LNCAP (cell line): ENCODE measurements at regions not wholly inside any gene's neighbourhood (a gene's known extent, or its start where the extent isn't known, plus 50 kb on each side); places are given as distances from the start of the nearest gene placed in this dataset.

Experiments
- TF ChIP-seq, protein P1 (sequence below): fragments of 450-650 bp; IDR thresholded peaks from 2 replicates; pipeline ENCODE4 v1.5.1; 2017; ENCODE audit warnings: mild to moderate bottlenecking

DNA sequence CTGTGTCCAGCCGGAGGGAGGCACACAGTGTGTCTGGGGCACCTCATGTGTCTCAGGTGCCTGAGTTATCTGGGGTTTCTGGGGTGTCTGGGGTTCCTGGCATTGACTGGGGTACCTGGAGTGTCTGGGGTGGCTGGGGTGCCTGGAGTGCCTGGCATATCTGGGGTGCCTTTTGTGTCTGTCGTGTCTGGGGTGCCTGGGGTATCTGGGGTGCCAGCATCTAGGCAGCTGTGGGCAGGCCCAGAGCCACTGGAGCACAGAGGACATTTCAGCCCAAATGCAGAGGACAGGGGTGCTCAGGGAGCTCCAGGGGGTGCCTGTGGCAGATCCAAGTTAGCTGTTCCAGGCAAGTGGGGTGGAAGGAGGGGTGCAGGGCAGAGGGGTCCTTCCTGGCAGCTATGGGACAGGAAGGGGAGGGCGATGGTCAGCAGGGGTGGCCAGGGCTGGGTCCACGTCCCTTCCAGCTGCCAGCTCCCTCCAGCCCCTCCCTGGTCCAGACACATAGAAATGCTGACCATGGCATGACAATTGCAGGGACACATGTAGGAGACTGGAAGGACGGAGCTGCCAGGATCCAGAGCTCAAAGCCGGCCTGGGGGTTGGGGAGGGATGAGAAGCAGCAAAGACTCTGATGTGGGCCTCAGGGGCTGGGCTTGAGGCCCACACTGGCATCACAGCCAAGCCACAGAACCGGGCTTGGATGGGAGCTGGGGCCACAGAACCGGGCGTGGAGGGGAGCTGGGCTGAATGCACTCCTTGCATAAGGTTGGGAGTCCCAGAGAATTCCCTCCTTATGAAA is 133.0 kb downstream of the BRD1 start:
- TF ChIP-seq, protein P1, sequence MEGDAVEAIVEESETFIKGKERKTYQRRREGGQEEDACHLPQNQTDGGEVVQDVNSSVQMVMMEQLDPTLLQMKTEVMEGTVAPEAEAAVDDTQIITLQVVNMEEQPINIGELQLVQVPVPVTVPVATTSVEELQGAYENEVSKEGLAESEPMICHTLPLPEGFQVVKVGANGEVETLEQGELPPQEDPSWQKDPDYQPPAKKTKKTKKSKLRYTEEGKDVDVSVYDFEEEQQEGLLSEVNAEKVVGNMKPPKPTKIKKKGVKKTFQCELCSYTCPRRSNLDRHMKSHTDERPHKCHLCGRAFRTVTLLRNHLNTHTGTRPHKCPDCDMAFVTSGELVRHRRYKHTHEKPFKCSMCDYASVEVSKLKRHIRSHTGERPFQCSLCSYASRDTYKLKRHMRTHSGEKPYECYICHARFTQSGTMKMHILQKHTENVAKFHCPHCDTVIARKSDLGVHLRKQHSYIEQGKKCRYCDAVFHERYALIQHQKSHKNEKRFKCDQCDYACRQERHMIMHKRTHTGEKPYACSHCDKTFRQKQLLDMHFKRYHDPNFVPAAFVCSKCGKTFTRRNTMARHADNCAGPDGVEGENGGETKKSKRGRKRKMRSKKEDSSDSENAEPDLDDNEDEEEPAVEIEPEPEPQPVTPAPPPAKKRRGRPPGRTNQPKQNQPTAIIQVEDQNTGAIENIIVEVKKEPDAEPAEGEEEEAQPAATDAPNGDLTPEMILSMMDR: no peak

DNA sequence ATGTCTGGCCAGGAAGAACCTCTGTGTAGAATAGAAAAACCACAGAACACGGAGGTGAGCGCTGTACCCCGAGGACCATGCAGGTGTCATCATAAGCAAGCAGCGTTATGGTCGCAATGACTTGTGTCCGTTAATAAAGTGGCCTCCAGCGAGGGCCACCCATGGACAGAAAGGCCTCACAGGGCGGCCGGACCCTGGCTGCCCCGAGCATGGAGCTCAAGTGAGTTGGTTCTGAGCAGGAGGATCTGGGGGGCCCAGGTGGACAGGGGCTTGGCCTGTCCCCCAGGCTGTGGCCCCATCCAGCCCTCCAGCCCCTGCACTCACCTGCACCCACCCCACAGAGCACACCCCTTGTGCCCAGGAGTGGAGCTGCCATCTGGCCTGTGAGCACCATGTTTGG is 133.8 kb downstream of the BRD1 start:
- TF ChIP-seq, protein P1: no peak

DNA sequence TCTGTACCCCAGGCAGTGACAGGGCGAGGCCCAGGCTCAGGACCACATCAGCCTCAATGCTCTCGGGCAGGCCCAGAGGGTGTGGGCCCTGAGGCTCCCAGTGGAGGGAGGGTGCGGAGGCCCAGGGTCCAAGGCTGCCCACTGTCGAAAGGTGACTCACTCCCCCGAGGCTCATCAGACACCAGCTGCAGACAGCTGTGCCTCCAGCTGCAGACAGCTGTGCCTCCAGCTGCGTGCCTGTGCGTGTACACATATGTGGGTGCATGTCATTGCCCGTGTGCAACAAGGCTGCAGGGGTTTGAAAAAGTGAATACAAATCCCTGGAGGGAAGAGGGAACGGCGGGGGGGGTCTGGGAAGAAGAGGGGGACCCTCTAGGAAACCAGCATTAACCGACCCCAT is 134.3 kb downstream of the BRD1 start:
- TF ChIP-seq, protein P1: no peak

DNA sequence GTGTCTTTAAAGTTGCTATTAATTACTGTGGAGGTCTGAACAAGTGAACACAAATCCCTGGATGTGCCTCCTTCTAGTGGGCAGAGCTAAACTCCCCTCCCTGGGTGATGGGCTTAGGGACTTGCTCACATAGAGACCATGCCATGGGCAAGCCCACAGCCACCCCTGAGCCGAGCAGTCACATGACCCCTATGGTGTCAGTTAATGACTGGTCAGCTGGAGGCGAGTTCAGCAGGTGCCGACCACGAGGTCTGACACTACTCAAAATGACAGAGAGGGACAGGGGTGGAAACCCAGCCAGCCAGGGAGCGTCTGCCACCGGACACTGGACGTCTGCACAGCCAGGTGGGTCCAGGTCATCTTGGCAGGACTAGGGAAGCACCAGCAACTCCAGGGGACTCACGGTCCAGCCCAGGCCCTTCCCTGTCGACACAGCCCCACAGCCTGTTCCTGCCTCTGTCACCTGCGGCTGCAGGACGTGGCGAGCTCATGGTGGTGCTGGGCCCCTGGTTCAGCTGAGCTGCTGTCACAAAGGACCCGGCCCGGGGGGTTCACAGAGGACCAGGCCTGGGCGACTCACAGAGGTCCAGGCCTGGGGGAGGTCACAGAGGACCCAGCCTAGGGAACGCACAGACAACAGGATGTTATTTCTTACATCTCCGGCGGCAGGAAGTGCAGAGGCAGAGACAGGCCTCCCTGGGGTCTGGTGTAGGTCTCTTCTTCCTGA is 135.0 kb downstream of the BRD1 start:
- TF ChIP-seq, protein P1: no peak

DNA sequence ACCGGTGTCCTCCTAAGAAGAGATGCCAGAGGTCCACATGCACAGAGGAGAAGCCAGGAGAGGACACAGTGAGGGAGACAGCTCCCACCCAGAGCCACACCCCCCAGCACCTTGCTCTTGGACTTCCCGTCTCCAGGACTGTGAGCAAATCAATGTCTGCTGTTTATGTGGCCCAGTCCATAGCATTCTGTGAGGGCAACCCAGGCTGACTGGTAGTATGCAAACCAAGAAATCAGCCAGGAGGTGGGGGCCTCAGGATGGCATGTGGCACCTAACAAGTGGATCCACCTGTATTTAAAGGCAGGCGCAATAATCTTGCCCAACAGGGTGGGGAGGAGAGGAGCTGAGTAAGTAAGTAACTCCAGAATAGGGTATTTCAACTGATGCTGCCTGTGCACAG is 136.4 kb downstream of the BRD1 start:
- TF ChIP-seq, protein P1: no peak

DNA sequence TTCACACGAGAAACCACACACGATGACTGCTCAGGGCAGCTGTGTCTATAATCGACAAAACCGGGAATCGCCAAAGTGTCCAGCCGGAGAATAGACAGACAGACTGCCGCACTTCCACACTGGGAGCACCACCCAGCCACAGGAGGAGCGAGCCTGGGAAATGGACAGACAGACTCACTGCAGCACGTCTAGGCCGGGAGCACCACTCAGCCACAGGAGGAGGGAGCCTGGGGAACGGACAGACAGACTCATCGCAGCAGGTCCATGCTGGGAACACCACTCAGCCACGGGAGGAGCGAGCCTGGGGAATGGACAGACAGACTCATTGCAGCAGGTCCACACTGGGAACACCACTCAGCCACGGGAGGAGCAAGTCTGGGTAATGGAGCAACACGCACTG is 137.2 kb downstream of the BRD1 start:
- TF ChIP-seq, protein P1: no peak

DNA sequence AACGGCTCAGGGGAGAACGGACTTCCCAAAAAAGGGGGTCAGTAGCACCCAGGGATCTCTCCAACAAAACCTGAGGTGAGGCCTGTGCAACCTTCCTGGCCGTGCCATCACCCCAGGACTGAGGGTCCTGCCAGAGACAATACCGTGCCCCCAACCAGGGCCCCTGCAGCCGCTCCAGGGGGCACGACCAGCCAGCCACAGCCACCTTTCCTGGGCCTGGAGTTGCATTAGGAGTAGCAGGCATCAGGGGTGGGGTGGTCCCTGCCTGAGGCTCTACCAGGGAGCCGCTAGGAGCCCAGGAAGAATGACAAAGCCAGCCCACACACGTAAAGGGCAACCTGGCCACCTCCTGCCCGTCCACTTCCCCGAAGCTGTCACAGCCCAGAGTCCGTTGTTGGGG is 137.8 kb downstream of the BRD1 start:
- TF ChIP-seq, protein P1: no peak
